Endothelial cell of umbilical vein (primary cell): ENCODE measurements at regions not wholly inside any gene's neighbourhood (a gene's known extent, or its start where the extent isn't known, plus 50 kb on each side); places are given as distances from the start of the nearest gene placed in this dataset.

Experiments
- BruUV-seq: library from RNA; stranded (reverse); fragments of 400-500 nt; replicated peaks from 2 replicates; lab custom pipeline; 2021; lab: Mats Ljungman, UMichigan
- CTCF ChIA-PET: fragments of 300-600, 350-600 bp; sonication (Branson Sonifier 250); formaldehyde crosslinking; loops from one replicate; lab custom pipeline; 2021; ENCODE audit warnings: antibody characterized with exemption, inconsistent platforms; lab: Charles Lee
- POLR2A ChIA-PET: fragments of 300-600, 350-600 bp; sonication (Branson Sonifier 250); formaldehyde crosslinking; loops from one replicate; lab custom pipeline; 2021; ENCODE audit warnings: antibody characterized with exemption, inconsistent platforms; lab: Charles Lee
- DNase-seq: peaks from one replicate; pipeline ENCODE4 v3.0.0-alpha.2; 2011; ENCODE audit warnings: low read depth, low spot score
- FAIRE-seq: peaks from 2 replicates; lab custom pipeline; 2011; peaks lifted over from hg19 to GRCh38; lab: Jason Lieb, UNC
- H2AFZ ChIP-seq: 2 replicates; pipeline ENCODE4 v1.6.0; 2012; ENCODE audit warnings: low read depth, low read length, control low read depth, inconsistent platforms
- H3K27ac ChIP-seq: 2 replicates; pipeline ENCODE4 v1.5.1; 2011; ENCODE audit warnings: low read depth, mild to moderate bottlenecking, control low read depth, low read length, moderate library complexity; ENCODE audit not compliant: insufficient read depth
- H3K27me3 ChIP-seq, 2 experiments: 2 replicates each; pipeline versions ENCODE4 v1.6.0 to v1.6.1; 2011; ENCODE audit warnings: low read length in 2 of 2, mixed read lengths in 1 of 2; ENCODE audit not compliant: control insufficient read depth in 2 of 2, insufficient read depth in 2 of 2
- H3K36me3 ChIP-seq, 2 experiments: 2 replicates in 1 of 2; 3 replicates in 1 of 2; pipeline ENCODE4 v1.5.1; 2011; ENCODE audit warnings: low read length in 2 of 2, mild to moderate bottlenecking in 1 of 2, moderate library complexity in 1 of 2; ENCODE audit not compliant: control insufficient read depth in 2 of 2, insufficient read depth in 2 of 2; ENCODE audit errors: extremely low read depth in 1 of 2
- H3K4me1 ChIP-seq: 3 replicates; pipeline ENCODE4 v1.5.1; 2011; ENCODE audit warnings: mild to moderate bottlenecking, low read length; ENCODE audit not compliant: control insufficient read depth, insufficient read depth; ENCODE audit errors: extremely low read depth
- H3K4me2 ChIP-seq: 2 replicates; pipeline ENCODE4 v1.6.1; 2011; ENCODE audit warnings: low read length, control low read depth, mixed read lengths; ENCODE audit not compliant: insufficient read depth
- H3K4me3 ChIP-seq, 3 experiments: fragments of 200-600 bp in 1 of 3; sonication (generic), shearing (Covaris generic) in 1 of 3; replicated peaks in 1 of 3; 2 replicates each; pipeline ENCODE4 v1.5.1; 2011 to 2016; ENCODE audit warnings: control low read depth in 3 of 3, low read length in 3 of 3, mild to moderate bottlenecking in 2 of 3, inconsistent platforms in 1 of 3, low read depth in 1 of 3, moderate library complexity in 1 of 3; ENCODE audit not compliant: insufficient read depth in 1 of 3
- H3K79me2 ChIP-seq: 2 replicates; pipeline ENCODE4 v1.6.0; 2012; ENCODE audit warnings: low read length, inconsistent platforms; ENCODE audit not compliant: control insufficient read depth, insufficient read depth
- H3K9ac ChIP-seq: replicated peaks from 2 replicates; pipeline ENCODE3; 2011; ENCODE audit warnings: low read length, control low read depth; ENCODE audit not compliant: insufficient read depth; ENCODE audit errors: extremely low read depth
- H3K9me1 ChIP-seq: replicated peaks from 3 replicates; pipeline ENCODE4 v1.6.0; 2011; ENCODE audit warnings: mild to moderate bottlenecking, low read length; ENCODE audit not compliant: control insufficient read depth, insufficient read depth; ENCODE audit errors: extremely low read depth
- H3K9me3 ChIP-seq: replicated peaks from 2 replicates; pipeline ENCODE4 v1.5.1; 2012; ENCODE audit warnings: low read length, inconsistent platforms; ENCODE audit not compliant: control insufficient read depth, insufficient read depth
- H4K20me1 ChIP-seq: replicated peaks from 2 replicates; pipeline ENCODE3; 2011; ENCODE audit warnings: mild to moderate bottlenecking, low read length; ENCODE audit not compliant: control insufficient read depth, insufficient read depth; ENCODE audit errors: extremely low read depth
- EZH2 ChIP-seq: IDR thresholded peaks from 2 replicates; pipeline ENCODE4 v1.6.1; 2012; ENCODE audit warnings: borderline replicate concordance, low read depth, mild to moderate bottlenecking, moderate library complexity, low read length, inconsistent platforms; ENCODE audit not compliant: severe bottlenecking
- FOS ChIP-seq: IDR thresholded peaks from 2 replicates; pipeline ENCODE4 v1.6.1; 2011; ENCODE audit warnings: mild to moderate bottlenecking, low read length, moderate library complexity, borderline replicate concordance; ENCODE audit not compliant: insufficient read depth
- GATA2 ChIP-seq: IDR thresholded peaks from 2 replicates; pipeline ENCODE4 v1.7.0; 2011; ENCODE audit warnings: low read depth, mild to moderate bottlenecking, moderate library complexity, mixed read lengths, low read length; ENCODE audit not compliant: insufficient read length, insufficient read depth
- JUN ChIP-seq: IDR thresholded peaks from 2 replicates; pipeline ENCODE4 v1.6.1; 2011; ENCODE audit warnings: borderline replicate concordance, low read depth; ENCODE audit not compliant: insufficient read length, insufficient read depth
- MAX ChIP-seq: IDR thresholded peaks from 2 replicates; pipeline ENCODE4 v1.6.1; 2011; ENCODE audit not compliant: insufficient read depth, insufficient read length
- MYC ChIP-seq: IDR thresholded peaks from one replicate; pipeline ENCODE4 v1.6.1; 2011; ENCODE audit warnings: mild to moderate bottlenecking, low read depth, low read length
- POLR2A ChIP-seq: IDR thresholded peaks from 2 replicates; pipeline ENCODE4 v1.6.1; 2012; ENCODE audit warnings: low read depth, mild to moderate bottlenecking, control low read depth, low read length
- POLR2AphosphoS5 ChIP-seq: IDR thresholded peaks from 2 replicates; pipeline ENCODE4 v1.6.1; 2012; ENCODE audit warnings: low read depth, mild to moderate bottlenecking, control low read depth, low read length, moderate library complexity; ENCODE audit not compliant: insufficient read depth
- dilution Hi-C: fragments of 300-500 bp; cut with MboI; formaldehyde crosslinking; loops from one replicate; pipeline ENCODE4 v1.15.0; 2019; ENCODE audit warnings: low sequenced_read_pairs; ENCODE audit not compliant: extremely low pct_ligation_motif_present
- intact Hi-C: fragments of 100-400 bp; cut with micrococcal nuclease; formaldehyde crosslinking; loops from one replicate; pipeline ENCODE4 v1.10.0; 2022

GRCh38 chr1:29454616-29455380 lies 218.5 kb downstream of the PTPRU start:
- H3K4me2 ChIP-seq: no peak overlapping the region
- dilution Hi-C loops: no loop called here
- no peaks in the 10 kb centered on the region for H3K9me3 ChIP-seq
- no peak for FAIRE-seq
- ChIA-PET CTCF (no interaction called here), POLR2A (no interaction called here)
- no TSS peak for BruUV-seq
- no peak overlapping the region for H3K27ac ChIP-seq
- no peaks in the 10 kb centered on the region for H3K36me3 ChIP-seq
- H2AFZ ChIP-seq: no peak overlapping the region
- H4K20me1 ChIP-seq: no peaks in the 10 kb centered on the region
- no peak for DNase-seq
- TF ChIP-seq POLR2AphosphoS5: no peak
- TF ChIP-seq POLR2A: no peak
- TF ChIP-seq FOS: no peak
- TF ChIP-seq GATA2: no peak
- no peak for TF ChIP-seq MAX
- TF ChIP-seq JUN: no peak
- TF ChIP-seq MYC: no peak
- TF ChIP-seq EZH2: no peak
- no peak overlapping the region for H3K9ac ChIP-seq
- no peaks in the 10 kb centered on the region for H3K9me1 ChIP-seq
- intact Hi-C loops: loop anchor here (5.0 kb wide), 1 partner anchor 217 kb away; the partner anchor contains the start of gene PTPRU
- no peak overlapping the region for H3K4me3 ChIP-seq
- H3K27me3 ChIP-seq: no peaks in the 10 kb centered on the region
- no peaks in the 10 kb centered on the region for H3K79me2 ChIP-seq
- H3K4me1 ChIP-seq: no peaks in the 10 kb centered on the region
